DND-41 (cell line): ENCODE measurements at regions not wholly inside any gene's neighbourhood (a gene's known extent, or its start where the extent isn't known, plus 50 kb on each side); places are given as distances from the start of the nearest gene placed in this dataset.

ENCODE experiments used
- ATAC-seq: fragments of 200-7000 bp; cut with Tn5 transposase; 3 replicates; pipeline ENCODE4 v1.9.1; 2021; ENCODE audit warnings: low read depth; ENCODE audit not compliant: insufficient read depth
- DNase-seq: peaks from one replicate; pipeline ENCODE4 v3.0.0-alpha.2; 2020
- H2AFZ ChIP-seq: 2 replicates; pipeline ENCODE4 v1.6.0; 2012; ENCODE audit warnings: low read depth, low read length
- H3K27ac ChIP-seq: 2 replicates; pipeline ENCODE4 v1.5.1; 2012; ENCODE audit warnings: low read length, inconsistent platforms
- H3K27me3 ChIP-seq: fragments of 200-600 bp; sonication (generic); 2 replicates; pipeline ENCODE4 v1.6.0; 2012; ENCODE audit warnings: low read length, mild to moderate bottlenecking, inconsistent platforms; ENCODE audit not compliant: insufficient read depth, poor library complexity
- H3K36me3 ChIP-seq: 2 replicates; pipeline ENCODE4 v1.5.1; 2012; ENCODE audit warnings: low read length, inconsistent platforms; ENCODE audit not compliant: insufficient read depth
- H3K4me1 ChIP-seq: 2 replicates; pipeline ENCODE4 v1.5.1; 2012; ENCODE audit warnings: mild to moderate bottlenecking, low read length; ENCODE audit not compliant: insufficient read depth
- H3K4me2 ChIP-seq: 2 replicates; pipeline ENCODE4 v1.6.0; 2012; ENCODE audit warnings: mild to moderate bottlenecking, moderate library complexity, low read length, inconsistent platforms; ENCODE audit not compliant: insufficient read depth
- H3K4me3 ChIP-seq, 2 experiments: fragments of 200-600 bp in 1 of 2; shearing (Covaris generic) in 1 of 2; 2 replicates each; pipeline ENCODE4 v1.5.1; 2012 to 2016; ENCODE audit warnings: inconsistent platforms in 2 of 2, low read length in 2 of 2, mild to moderate bottlenecking in 2 of 2, low read depth in 1 of 2, moderate library complexity in 1 of 2
- H3K79me2 ChIP-seq: 2 replicates; pipeline ENCODE4 v1.6.0; 2012; ENCODE audit warnings: low read length, inconsistent platforms; ENCODE audit not compliant: insufficient read depth
- H3K9ac ChIP-seq: 2 replicates; pipeline ENCODE4 v1.6.0; 2012; ENCODE audit warnings: low read depth, mild to moderate bottlenecking, inconsistent platforms, low read length, moderate library complexity
- H3K9me3 ChIP-seq: 2 replicates; pipeline ENCODE4 v1.5.1; 2012; ENCODE audit warnings: low read length, moderate library complexity, mild to moderate bottlenecking, inconsistent platforms; ENCODE audit not compliant: insufficient read depth, severe bottlenecking
- H4K20me1 ChIP-seq: 2 replicates; pipeline ENCODE4 v1.6.0; 2012; ENCODE audit warnings: low read length; ENCODE audit not compliant: insufficient read depth
- CTCF ChIP-seq: IDR thresholded peaks from 2 replicates; pipeline ENCODE4 v1.5.1; 2012; ENCODE audit warnings: borderline replicate concordance, low read length, moderate library complexity, mild to moderate bottlenecking; ENCODE audit not compliant: poor library complexity, severe bottlenecking; ENCODE audit errors: extremely low read depth
- EZH2 ChIP-seq: IDR thresholded peaks from 3 replicates; pipeline ENCODE4 v1.6.1; 2012; ENCODE audit warnings: borderline replicate concordance, low read depth, mild to moderate bottlenecking, moderate library complexity, low read length, inconsistent platforms; ENCODE audit not compliant: severe bottlenecking

GRCh38 chr10:125216309-125216708 lies 55.9 kb upstream of the CTBP2 start:
- Histone ChIP-seq H3K79me2 (no peaks in the 10 kb centered on the region), H3K4me1 (no peaks in the 10 kb centered on the region), H3K4me3 (no peak overlapping the region), H3K4me2 (no peak overlapping the region), H2AFZ (no peak overlapping the region), H4K20me1 (no peaks in the 10 kb centered on the region), H3K36me3 (no peaks in the 10 kb centered on the region), H3K9me3 (no peaks in the 10 kb centered on the region), H3K27ac (no peak overlapping the region), H3K9ac (no peak overlapping the region), H3K27me3 (no peaks in the 10 kb centered on the region)
- TF ChIP-seq CTCF = no peak
- no peak for TF ChIP-seq EZH2
- ATAC-seq (no peak), DNase-seq (no peak)

- no peaks in the 10 kb centered on the region for H3K79me2 ChIP-seq
- peaks cover 3% of the 10 kb centered on the region for H3K27me3 ChIP-seq
- H2AFZ ChIP-seq = no peak overlapping the region
- no peaks in the 10 kb centered on the region for H3K9me3 ChIP-seq
- no peak overlapping the region for H3K4me3 ChIP-seq
- no peaks in the 10 kb centered on the region for H3K36me3 ChIP-seq
- ATAC-seq = no peak
- no peak for DNase-seq
- H3K27ac ChIP-seq = no peak overlapping the region
- no peaks in the 10 kb centered on the region for H3K4me1 ChIP-seq
- TF ChIP-seq EZH2 (no peak), CTCF (no peak)
- no peaks in the 10 kb centered on the region for H4K20me1 ChIP-seq
- H3K4me2 ChIP-seq = no peak overlapping the region
- H3K9ac ChIP-seq = no peak overlapping the region
These were observed 53.9 kb upstream of the CTBP2 start for GRCh38 chr10:125214283-125214570.

GRCh38 chr10:125213541-125214282 lies 53.3 kb upstream of the CTBP2 start:
- Histone ChIP-seq H3K9ac (no peak overlapping the region), H3K4me3 (no peak overlapping the region), H3K9me3 (no peaks in the 10 kb centered on the region), H3K36me3 (no peaks in the 10 kb centered on the region), H3K27ac (no peak overlapping the region), H4K20me1 (no peaks in the 10 kb centered on the region), H3K4me2 (no peak overlapping the region), H3K79me2 (no peaks in the 10 kb centered on the region), H3K27me3 (peaks cover 3% of the 10 kb centered on the region), H2AFZ (no peak overlapping the region), H3K4me1 (no peaks in the 10 kb centered on the region)
- DNase-seq (no peak), ATAC-seq (no peak)
- TF ChIP-seq CTCF (no peak), EZH2 (no peak)
